A549 (cell line): ENCODE measurements at regions not wholly inside any gene's neighbourhood (a gene's known extent, or its start where the extent isn't known, plus 50 kb on each side); places are given as distances from the start of the nearest gene placed in this dataset.

Experiments
- ATAC-seq, 2 experiments: fragments of 200-7000 bp in 1 of 2; fragments of >200 bp in 1 of 2; cut with Nextera tagmentation in 1 of 2; cut with Tn5 transposase in 1 of 2; 3 replicates each; pipeline versions ENCODE4 v1.8.0 to v1.9.1; 2018 to 2020; ENCODE audit warnings: mild to moderate bottlenecking in 1 of 2, moderate library complexity in 1 of 2
- CTCF ChIA-PET: fragments of 300-600 bp; sonication (Branson Sonifier 250); formaldehyde crosslinking; extraction: SDS; loops from one replicate; lab custom pipeline; 2021; ENCODE audit warnings: antibody characterized with exemption, inconsistent platforms; lab: Yijun Ruan, JAX
- POLR2A ChIA-PET: fragments of 350-600 bp; formaldehyde crosslinking; extraction: SDS; loops from one replicate; lab custom pipeline; 2021; ENCODE audit warnings: antibody characterized with exemption, inconsistent platforms; lab: Yijun Ruan, JAX
- DNase-seq, 2 experiments: peaks; one replicate each; pipeline versions ENCODE4 v3.0.0 to v3.0.0-alpha.2; 2011 to 2016; ENCODE audit warnings: low read depth in 1 of 2, low spot score in 1 of 2
- FAIRE-seq: peaks from 2 replicates; lab custom pipeline; 2011; peaks lifted over from hg19 to GRCh38; lab: Jason Lieb, UNC
- H3K27ac ChIP-seq, 2 experiments: fragments of >200 bp; sonication (Bioruptor Twin); formaldehyde crosslinking; 3 replicates each; pipeline ENCODE4 v1.5.1; 2016 to 2017
- H3K4me1 ChIP-seq: fragments of >200 bp; sonication (Bioruptor Twin); formaldehyde crosslinking; 3 replicates; pipeline ENCODE4 v1.6.1; 2016
- H3K4me2 ChIP-seq: fragments of >200 bp; sonication (Bioruptor Twin); formaldehyde crosslinking; 3 replicates; pipeline ENCODE4 v1.6.1; 2016
- H3K4me3 ChIP-seq: fragments of >200 bp; sonication (Bioruptor Twin); formaldehyde crosslinking; 3 replicates; pipeline ENCODE4 v1.5.1; 2016
- H3K9me3 ChIP-seq: fragments of >200 bp; sonication (Bioruptor Twin); formaldehyde crosslinking; 3 replicates; pipeline ENCODE4 v1.6.1; 2016
- CHD4 ChIP-seq: fragments of 200-600 bp; sonication (generic); IDR thresholded peaks from 2 replicates; pipeline ENCODE4 v1.6.1; 2016; ENCODE audit warnings: antibody characterized with exemption, mild to moderate bottlenecking, borderline replicate concordance
- EHMT2 ChIP-seq: fragments of 200-600 bp; sonication (generic); IDR thresholded peaks from 2 replicates; pipeline ENCODE4 v1.6.1; 2016; ENCODE audit warnings: antibody characterized with exemption, low read depth, mild to moderate bottlenecking, moderate library complexity
- ESRRA ChIP-seq: fragments of 150-350 bp; IDR thresholded peaks from 2 replicates; pipeline ENCODE4 v1.6.1; 2014; ENCODE audit warnings: mild to moderate bottlenecking, low read length, borderline replicate concordance
- GATA3 ChIP-seq: IDR thresholded peaks from 2 replicates; pipeline ENCODE4 v1.6.1; 2012; ENCODE audit warnings: borderline replicate concordance
- HDAC2 ChIP-seq: fragments of 200-600 bp; sonication (generic); IDR thresholded peaks from 2 replicates; pipeline ENCODE4 v1.6.1; 2016
- JUNB ChIP-seq: fragments of >200 bp; sonication (Bioruptor Twin); formaldehyde crosslinking; IDR thresholded peaks from 2 replicates; pipeline ENCODE4 v1.6.1; 2016
- KDM5A ChIP-seq: fragments of 200-600 bp; sonication (generic); IDR thresholded peaks from 2 replicates; pipeline ENCODE4 v1.6.1; 2016; ENCODE audit warnings: antibody characterized with exemption, mild to moderate bottlenecking
- MAFK ChIP-seq: fragments of 450-650 bp; IDR thresholded peaks from 2 replicates; pipeline ENCODE4 v1.6.1; 2014; ENCODE audit not compliant: partially characterized antibody
- MYC ChIP-seq: IDR thresholded peaks from 2 replicates; pipeline ENCODE4 v1.6.1; 2012; ENCODE audit warnings: mild to moderate bottlenecking, inconsistent platforms, low read length, improper control_type of control experiment, borderline replicate concordance
- NR3C1 ChIP-seq: fragments of >200 bp; sonication (Bioruptor Twin); formaldehyde crosslinking; IDR thresholded peaks from 3 replicates; pipeline ENCODE4 v1.6.1; 2017
- RAD21 ChIP-seq, 2 experiments: fragments of >200 bp in 1 of 2; sonication (Bioruptor Twin) in 1 of 2; formaldehyde crosslinking in 1 of 2; IDR thresholded peaks in 1 of 2; conservative IDR thresholded peaks in 1 of 2; 2 replicates in 1 of 2; 3 replicates in 1 of 2; pipeline ENCODE4 v1.6.1; 2012 to 2018; ENCODE audit warnings: inconsistent platforms in 1 of 2
- SMC3 ChIP-seq: fragments of >200 bp; sonication (Bioruptor Twin); formaldehyde crosslinking; IDR thresholded peaks from 3 replicates; pipeline ENCODE4 v1.6.1; 2018; ENCODE audit warnings: inconsistent platforms
- TFCP2L1 ChIP-seq: fragments of 250-450 bp; sonication (Bioruptor Pico); IDR thresholded peaks from 2 replicates; pipeline ENCODE4 v1.5.0; 2021; ENCODE audit warnings: mild to moderate bottlenecking
- TP53 ChIP-seq: fragments of 250-450 bp; sonication (Bioruptor Pico); IDR thresholded peaks from 2 replicates; pipeline ENCODE4 v1.5.0; 2021; ENCODE audit warnings: mild to moderate bottlenecking, moderate library complexity
- ZC3H11A ChIP-seq: fragments of 450-650 bp; IDR thresholded peaks from 2 replicates; pipeline ENCODE4 v1.6.1; 2014; ENCODE audit warnings: antibody characterized with exemption, mild to moderate bottlenecking
- ZNF302 ChIP-seq: fragments of 250-450 bp; sonication (Bioruptor Pico); IDR thresholded peaks from 2 replicates; pipeline ENCODE4 v1.9.0; 2021; ENCODE audit warnings: inconsistent platforms, mild to moderate bottlenecking, moderate library complexity
- WGBS: methylation state at CpG from one replicate; pipeline ENCODE4 v1.1.6; 2017; ENCODE audit errors: missing lambda C conversion rate; 5-methylcytosine and 5-hydroxymethylcytosine counted together
- TF ChIP-seq, protein P1 (sequence below): fragments of >200 bp; sonication (Bioruptor Twin); formaldehyde crosslinking; IDR thresholded peaks from 3 replicates; pipeline ENCODE4 v1.5.1; 2016
- TF ChIP-seq, protein P2 (sequence below): fragments of >200 bp; sonication (Bioruptor Twin); formaldehyde crosslinking; IDR thresholded peaks from 2 replicates; pipeline ENCODE4 v1.6.1; 2016
- TF ChIP-seq, protein P3 (sequence below): IDR thresholded peaks from 2 replicates; pipeline ENCODE4 v1.6.1; 2012
- TF ChIP-seq, protein P4 (sequence below): fragments of >200 bp; sonication (Bioruptor Twin); formaldehyde crosslinking; IDR thresholded peaks from 3 replicates; pipeline ENCODE4 v1.6.1; 2016
- TF ChIP-seq, protein P5 (sequence below): fragments of 150-350 bp; IDR thresholded peaks from 2 replicates; pipeline ENCODE4 v1.6.1; 2014; ENCODE audit warnings: low read depth, mild to moderate bottlenecking, low read length

DNA sequence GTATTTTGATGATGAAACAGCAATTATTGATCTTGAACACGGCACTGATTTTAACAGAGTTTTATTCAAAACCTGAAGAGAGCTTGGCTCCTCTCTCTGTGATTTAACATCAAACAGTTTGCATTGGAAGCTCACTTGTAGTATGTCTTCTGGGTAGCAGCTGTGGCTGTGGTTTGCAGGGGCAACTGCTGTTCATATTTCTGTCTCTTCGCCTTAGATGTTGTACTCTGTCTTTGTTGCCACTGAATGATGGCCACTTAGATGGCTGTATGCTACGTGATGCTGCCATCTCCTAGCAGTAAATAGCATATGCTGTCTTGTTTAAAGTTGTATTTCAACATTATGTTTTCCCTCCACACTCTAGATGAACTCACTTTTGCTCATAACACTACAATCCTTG, 1743.0 kb upstream of the TENM3 start:
- no peak for FAIRE-seq
- TF ChIP-seq TFCP2L1 (CRISPR knock-in tag), result no peak
- TF ChIP-seq JUNB, result no peak
- no peak for TF ChIP-seq SMC3
- TF ChIP-seq, protein P1, sequence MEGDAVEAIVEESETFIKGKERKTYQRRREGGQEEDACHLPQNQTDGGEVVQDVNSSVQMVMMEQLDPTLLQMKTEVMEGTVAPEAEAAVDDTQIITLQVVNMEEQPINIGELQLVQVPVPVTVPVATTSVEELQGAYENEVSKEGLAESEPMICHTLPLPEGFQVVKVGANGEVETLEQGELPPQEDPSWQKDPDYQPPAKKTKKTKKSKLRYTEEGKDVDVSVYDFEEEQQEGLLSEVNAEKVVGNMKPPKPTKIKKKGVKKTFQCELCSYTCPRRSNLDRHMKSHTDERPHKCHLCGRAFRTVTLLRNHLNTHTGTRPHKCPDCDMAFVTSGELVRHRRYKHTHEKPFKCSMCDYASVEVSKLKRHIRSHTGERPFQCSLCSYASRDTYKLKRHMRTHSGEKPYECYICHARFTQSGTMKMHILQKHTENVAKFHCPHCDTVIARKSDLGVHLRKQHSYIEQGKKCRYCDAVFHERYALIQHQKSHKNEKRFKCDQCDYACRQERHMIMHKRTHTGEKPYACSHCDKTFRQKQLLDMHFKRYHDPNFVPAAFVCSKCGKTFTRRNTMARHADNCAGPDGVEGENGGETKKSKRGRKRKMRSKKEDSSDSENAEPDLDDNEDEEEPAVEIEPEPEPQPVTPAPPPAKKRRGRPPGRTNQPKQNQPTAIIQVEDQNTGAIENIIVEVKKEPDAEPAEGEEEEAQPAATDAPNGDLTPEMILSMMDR, result no peak
- no peak for TF ChIP-seq ESRRA
- no peak for TF ChIP-seq ZNF302
- TF ChIP-seq MAFK, result no peak
- TF ChIP-seq KDM5A, result no peak
- no peak for TF ChIP-seq HDAC2
- no peak for TF ChIP-seq RAD21 (conservative IDR thresholded peaks at IDR 0.05 in 1 of 2, IDR thresholded peaks at IDR 0.05 in 1 of 2)
- TF ChIP-seq, protein P2, sequence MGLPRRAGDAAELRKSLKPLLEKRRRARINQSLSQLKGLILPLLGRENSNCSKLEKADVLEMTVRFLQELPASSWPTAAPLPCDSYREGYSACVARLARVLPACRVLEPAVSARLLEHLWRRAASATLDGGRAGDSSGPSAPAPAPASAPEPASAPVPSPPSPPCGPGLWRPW, result no peak
- no peak for TF ChIP-seq EHMT2
- TF ChIP-seq, all 56 proteins: peak for 0
- Histone ChIP-seq H3K4me2 (no peak overlapping the region), H3K4me1 (no peaks in the 10 kb centered on the region), H3K9me3 (no peaks in the 10 kb centered on the region), H3K4me3 (no peak overlapping the region), H3K27ac (no peak overlapping the region)
- ATAC-seq, result no peak
- CTCF ChIA-PET, result no interaction called here
- DNase-seq, result no peak
- WGBS, result 2% methylated on average over 3 of the region's 3 CpGs
- POLR2A ChIA-PET, result no interaction called here

DNA sequence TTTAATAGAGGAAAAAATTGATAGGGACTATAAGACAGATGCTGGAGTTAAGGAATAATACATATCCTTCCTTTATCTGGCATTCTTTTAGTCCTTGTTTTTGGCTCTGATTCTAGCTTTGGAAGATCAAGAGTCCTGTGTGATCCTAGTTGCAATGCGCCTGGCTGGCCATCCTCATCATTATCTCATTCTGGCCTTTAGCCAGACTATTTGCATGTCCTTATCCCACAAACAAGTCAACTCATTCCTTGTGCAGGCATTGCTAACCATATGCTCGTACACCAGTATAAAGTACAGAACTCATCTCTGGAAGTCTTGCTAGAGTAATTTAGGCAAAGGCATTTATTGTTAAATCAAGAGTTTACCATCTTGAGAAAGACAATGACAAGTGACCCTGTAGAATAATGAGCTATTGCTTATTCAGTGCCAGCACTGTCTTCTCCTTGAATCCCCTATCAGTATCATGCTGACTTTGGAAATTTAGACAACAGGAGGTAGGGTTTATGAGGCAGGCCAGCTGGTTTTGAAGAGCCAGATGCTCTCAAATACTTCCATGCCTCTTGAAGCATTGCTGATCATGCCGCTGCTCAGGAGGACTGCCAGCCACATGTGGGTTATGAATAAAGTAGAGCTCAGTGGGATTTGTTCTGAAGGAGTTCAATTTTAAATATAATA, 1730.3 kb upstream of the TENM3 start:
- Histone ChIP-seq H3K9me3 (no peaks in the 10 kb centered on the region), H3K4me1 (no peaks in the 10 kb centered on the region), H3K27ac (no peak overlapping the region), H3K4me2 (no peak overlapping the region), H3K4me3 (no peak overlapping the region)
- ChIA-PET CTCF (no interaction called here), POLR2A (no interaction called here)
- ATAC-seq (no peak), DNase-seq (no peak), FAIRE-seq (no peak)
- TF ChIP-seq GATA3 (no peak), ZC3H11A (no peak), MYC (no peak), NR3C1 (no peak), TP53 (CRISPR knock-in tag) (no peak), CHD4 (no peak)
- TF ChIP-seq, protein P3, sequence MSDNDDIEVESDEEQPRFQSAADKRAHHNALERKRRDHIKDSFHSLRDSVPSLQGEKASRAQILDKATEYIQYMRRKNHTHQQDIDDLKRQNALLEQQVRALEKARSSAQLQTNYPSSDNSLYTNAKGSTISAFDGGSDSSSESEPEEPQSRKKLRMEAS, result no peak
- TF ChIP-seq, protein P2, result no peak
- TF ChIP-seq, protein P4, sequence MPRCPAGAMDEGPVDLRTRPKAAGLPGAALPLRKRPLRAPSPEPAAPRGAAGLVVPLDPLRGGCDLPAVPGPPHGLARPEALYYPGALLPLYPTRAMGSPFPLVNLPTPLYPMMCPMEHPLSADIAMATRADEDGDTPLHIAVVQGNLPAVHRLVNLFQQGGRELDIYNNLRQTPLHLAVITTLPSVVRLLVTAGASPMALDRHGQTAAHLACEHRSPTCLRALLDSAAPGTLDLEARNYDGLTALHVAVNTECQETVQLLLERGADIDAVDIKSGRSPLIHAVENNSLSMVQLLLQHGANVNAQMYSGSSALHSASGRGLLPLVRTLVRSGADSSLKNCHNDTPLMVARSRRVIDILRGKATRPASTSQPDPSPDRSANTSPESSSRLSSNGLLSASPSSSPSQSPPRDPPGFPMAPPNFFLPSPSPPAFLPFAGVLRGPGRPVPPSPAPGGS, result no peak
- TF ChIP-seq, protein P5, sequence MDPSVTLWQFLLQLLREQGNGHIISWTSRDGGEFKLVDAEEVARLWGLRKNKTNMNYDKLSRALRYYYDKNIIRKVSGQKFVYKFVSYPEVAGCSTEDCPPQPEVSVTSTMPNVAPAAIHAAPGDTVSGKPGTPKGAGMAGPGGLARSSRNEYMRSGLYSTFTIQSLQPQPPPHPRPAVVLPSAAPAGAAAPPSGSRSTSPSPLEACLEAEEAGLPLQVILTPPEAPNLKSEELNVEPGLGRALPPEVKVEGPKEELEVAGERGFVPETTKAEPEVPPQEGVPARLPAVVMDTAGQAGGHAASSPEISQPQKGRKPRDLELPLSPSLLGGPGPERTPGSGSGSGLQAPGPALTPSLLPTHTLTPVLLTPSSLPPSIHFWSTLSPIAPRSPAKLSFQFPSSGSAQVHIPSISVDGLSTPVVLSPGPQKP, result no peak
- 2% methylated on average over 3 of the region's 3 CpGs for WGBS
